ENCODE measurements at regions not wholly inside any gene's neighbourhood (a gene's known extent, or its start where the extent isn't known, plus 50 kb on each side); places are given as distances from the start of the nearest gene placed in this dataset.

DNA sequence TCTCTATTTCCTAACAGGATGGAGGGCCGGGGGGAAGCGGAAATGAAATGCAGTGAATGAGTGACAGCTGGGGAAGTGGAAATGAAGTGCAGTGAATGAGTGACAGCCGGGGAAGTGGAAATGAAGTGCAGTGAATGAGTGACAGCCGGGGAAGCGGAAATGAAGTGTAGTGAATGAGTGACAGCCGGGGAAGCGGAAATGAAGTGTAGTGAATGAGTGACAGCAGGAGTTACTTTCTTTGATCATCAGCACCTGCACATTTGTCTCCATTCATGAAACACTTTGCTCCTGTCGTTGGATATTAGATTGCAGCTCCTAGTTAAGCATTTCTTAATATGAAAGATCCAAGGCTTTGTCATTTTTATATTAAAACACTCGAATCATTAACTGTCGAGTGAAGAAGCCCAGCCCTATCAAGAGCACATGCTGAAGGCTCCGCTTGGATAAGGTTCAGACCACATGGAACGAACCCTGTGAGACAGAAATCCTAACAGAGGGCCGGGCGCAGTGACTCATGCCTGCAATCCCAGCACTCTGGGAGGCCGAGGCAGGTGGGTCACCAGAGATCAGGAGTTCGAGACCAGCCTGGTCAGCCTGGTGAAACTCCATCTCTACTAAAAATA lies 406.0 kb upstream of the ADARB2 start:
- Histone ChIP-seq H3K4me1 (ENCODE audit: control insufficient read depth, insufficient read depth, low read length) (no peaks in the 10 kb centered on the region), H3K36me3 (ENCODE audit: control insufficient read depth in 2 of 2, insufficient read depth in 1 of 2, low read length in 2 of 2) (no peaks in the 10 kb centered on the region), H3K27ac (ENCODE audit: extremely low read depth, low read depth, low read length) (no peak overlapping the region), H3K9me3 (ENCODE audit: control insufficient read depth, insufficient read depth, low read depth, low read length) (no peaks in the 10 kb centered on the region), H3K4me3 (ENCODE audit: low read depth, low read length) (no peak overlapping the region)
- POLR2A ChIA-PET = no interaction called here
- CTCF ChIA-PET = interaction anchor here (0.6 kb wide), 1 partner anchor 834 kb away, joined by 5 read pairs; no protein-coding TSS in a partner anchor
- no peak for TF ChIP-seq ZBTB7A (tag by site-specific recombination; IDR thresholded peaks at IDR 0.05; ENCODE audit: low read depth)
- TF ChIP-seq ZNF391 (tag by site-specific recombination; IDR thresholded peaks at IDR 0.05; ENCODE audit: borderline replicate concordance, low read depth) = no peak
- TF ChIP-seq, protein P1, sequence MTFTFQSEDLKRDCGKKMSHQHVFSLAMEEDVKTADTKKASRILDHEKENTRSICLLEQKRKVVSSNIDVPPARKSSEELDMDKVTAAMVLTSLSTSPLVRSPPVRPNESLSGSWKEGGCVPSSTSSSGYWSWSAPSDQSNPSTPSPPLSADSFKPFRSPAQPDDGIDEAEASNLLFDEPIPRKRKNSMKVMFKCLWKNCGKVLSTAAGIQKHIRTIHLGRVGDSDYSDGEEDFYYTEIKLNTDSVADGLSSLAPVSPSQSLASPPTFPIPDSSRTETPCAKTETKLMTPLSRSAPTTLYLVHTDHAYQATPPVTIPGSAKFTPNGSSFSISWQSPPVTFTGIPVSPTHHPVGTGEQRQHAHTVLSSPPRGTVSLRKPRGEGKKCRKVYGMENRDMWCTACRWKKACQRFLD (tag by site-specific recombination; IDR thresholded peaks at IDR 0.05) = no peak
- no peak for TF ChIP-seq HOXA7 (CRISPR knock-in tag; IDR thresholded peaks at IDR 0.05; ENCODE audit: borderline replicate concordance)
- TF ChIP-seq, protein P2, sequence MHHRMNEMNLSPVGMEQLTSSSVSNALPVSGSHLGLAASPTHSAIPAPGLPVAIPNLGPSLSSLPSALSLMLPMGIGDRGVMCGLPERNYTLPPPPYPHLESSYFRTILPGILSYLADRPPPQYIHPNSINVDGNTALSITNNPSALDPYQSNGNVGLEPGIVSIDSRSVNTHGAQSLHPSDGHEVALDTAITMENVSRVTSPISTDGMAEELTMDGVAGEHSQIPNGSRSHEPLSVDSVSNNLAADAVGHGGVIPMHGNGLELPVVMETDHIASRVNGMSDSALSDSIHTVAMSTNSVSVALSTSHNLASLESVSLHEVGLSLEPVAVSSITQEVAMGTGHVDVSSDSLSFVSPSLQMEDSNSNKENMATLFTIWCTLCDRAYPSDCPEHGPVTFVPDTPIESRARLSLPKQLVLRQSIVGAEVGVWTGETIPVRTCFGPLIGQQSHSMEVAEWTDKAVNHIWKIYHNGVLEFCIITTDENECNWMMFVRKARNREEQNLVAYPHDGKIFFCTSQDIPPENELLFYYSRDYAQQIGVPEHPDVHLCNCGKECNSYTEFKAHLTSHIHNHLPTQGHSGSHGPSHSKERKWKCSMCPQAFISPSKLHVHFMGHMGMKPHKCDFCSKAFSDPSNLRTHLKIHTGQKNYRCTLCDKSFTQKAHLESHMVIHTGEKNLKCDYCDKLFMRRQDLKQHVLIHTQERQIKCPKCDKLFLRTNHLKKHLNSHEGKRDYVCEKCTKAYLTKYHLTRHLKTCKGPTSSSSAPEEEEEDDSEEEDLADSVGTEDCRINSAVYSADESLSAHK (tag by site-specific recombination; IDR thresholded peaks at IDR 0.05) = no peak
- no peak for TF ChIP-seq BCL11B (tag by site-specific recombination; IDR thresholded peaks at IDR 0.05; ENCODE audit: low read depth)
- TF ChIP-seq ZNF777 (tag by site-specific recombination; IDR thresholded peaks at IDR 0.05; ENCODE audit: borderline replicate concordance) = no peak
- TF ChIP-seq ZBTB1 (tag by site-specific recombination; IDR thresholded peaks at IDR 0.05) = no peak
- no peak for TF ChIP-seq ZNF629 (tag by site-specific recombination; IDR thresholded peaks at IDR 0.05)

GRCh38 chr10:2139746-2140145 lies 402.4 kb upstream of the ADARB2 start:
- no peaks in the 10 kb centered on the region for H3K4me1 ChIP-seq (ENCODE audit: control insufficient read depth, insufficient read depth, low read length)
- CTCF ChIA-PET = interaction anchor here (0.6 kb wide), 1 partner anchor 11 kb away, joined by 4 read pairs; no protein-coding TSS in a partner anchor
- H3K27ac ChIP-seq (ENCODE audit: extremely low read depth, low read depth, low read length) = no peak overlapping the region
- POLR2A ChIA-PET = no interaction called here
- no peak overlapping the region for H3K4me3 ChIP-seq (ENCODE audit: low read depth, low read length)
- H3K36me3 ChIP-seq (ENCODE audit: control insufficient read depth in 2 of 2, insufficient read depth in 1 of 2, low read length in 2 of 2) = no peaks in the 10 kb centered on the region
- H3K9me3 ChIP-seq (ENCODE audit: control insufficient read depth, insufficient read depth, low read depth, low read length) = no peaks in the 10 kb centered on the region
- no peak for TF ChIP-seq ZNF510 (tag by site-specific recombination; IDR thresholded peaks at IDR 0.05; ENCODE audit: insufficient replicate concordance)
- TF ChIP-seq ZNF423 (tag by site-specific recombination; IDR thresholded peaks at IDR 0.05) = no peak
- no peak for TF ChIP-seq KLF9 (tag by site-specific recombination; IDR thresholded peaks at IDR 0.05; ENCODE audit: low read depth)
- TF ChIP-seq, protein P3, sequence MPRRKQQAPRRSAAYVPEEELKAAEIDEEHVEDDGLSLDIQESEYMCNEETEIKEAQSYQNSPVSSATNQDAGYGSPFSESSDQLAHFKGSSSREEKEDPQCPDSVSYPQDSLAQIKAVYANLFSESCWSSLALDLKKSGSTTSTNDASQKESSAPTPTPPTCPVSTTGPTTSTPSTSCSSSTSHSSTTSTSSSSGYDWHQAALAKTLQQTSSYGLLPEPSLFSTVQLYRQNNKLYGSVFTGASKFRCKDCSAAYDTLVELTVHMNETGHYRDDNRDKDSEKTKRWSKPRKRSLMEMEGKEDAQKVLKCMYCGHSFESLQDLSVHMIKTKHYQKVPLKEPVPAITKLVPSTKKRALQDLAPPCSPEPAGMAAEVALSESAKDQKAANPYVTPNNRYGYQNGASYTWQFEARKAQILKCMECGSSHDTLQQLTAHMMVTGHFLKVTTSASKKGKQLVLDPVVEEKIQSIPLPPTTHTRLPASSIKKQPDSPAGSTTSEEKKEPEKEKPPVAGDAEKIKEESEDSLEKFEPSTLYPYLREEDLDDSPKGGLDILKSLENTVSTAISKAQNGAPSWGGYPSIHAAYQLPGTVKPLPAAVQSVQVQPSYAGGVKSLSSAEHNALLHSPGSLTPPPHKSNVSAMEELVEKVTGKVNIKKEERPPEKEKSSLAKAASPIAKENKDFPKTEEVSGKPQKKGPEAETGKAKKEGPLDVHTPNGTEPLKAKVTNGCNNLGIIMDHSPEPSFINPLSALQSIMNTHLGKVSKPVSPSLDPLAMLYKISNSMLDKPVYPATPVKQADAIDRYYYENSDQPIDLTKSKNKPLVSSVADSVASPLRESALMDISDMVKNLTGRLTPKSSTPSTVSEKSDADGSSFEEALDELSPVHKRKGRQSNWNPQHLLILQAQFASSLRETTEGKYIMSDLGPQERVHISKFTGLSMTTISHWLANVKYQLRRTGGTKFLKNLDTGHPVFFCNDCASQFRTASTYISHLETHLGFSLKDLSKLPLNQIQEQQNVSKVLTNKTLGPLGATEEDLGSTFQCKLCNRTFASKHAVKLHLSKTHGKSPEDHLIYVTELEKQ (tag by site-specific recombination; IDR thresholded peaks at IDR 0.05; ENCODE audit: borderline replicate concordance) = no peak
- TF ChIP-seq, protein P4, sequence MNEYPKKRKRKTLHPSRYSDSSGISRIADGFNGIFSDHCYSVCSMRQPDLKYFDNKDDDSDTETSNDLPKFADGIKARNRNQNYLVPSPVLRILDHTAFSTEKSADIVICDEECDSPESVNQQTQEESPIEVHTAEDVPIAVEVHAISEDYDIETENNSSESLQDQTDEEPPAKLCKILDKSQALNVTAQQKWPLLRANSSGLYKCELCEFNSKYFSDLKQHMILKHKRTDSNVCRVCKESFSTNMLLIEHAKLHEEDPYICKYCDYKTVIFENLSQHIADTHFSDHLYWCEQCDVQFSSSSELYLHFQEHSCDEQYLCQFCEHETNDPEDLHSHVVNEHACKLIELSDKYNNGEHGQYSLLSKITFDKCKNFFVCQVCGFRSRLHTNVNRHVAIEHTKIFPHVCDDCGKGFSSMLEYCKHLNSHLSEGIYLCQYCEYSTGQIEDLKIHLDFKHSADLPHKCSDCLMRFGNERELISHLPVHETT (tag by site-specific recombination; IDR thresholded peaks at IDR 0.05) = no peak
- no peak for TF ChIP-seq ZNF610 (tag by site-specific recombination; IDR thresholded peaks at IDR 0.05; ENCODE audit: borderline replicate concordance)
- no peak for TF ChIP-seq ZNF501 (tag by site-specific recombination; IDR thresholded peaks at IDR 0.05)
- TF ChIP-seq, protein P5, sequence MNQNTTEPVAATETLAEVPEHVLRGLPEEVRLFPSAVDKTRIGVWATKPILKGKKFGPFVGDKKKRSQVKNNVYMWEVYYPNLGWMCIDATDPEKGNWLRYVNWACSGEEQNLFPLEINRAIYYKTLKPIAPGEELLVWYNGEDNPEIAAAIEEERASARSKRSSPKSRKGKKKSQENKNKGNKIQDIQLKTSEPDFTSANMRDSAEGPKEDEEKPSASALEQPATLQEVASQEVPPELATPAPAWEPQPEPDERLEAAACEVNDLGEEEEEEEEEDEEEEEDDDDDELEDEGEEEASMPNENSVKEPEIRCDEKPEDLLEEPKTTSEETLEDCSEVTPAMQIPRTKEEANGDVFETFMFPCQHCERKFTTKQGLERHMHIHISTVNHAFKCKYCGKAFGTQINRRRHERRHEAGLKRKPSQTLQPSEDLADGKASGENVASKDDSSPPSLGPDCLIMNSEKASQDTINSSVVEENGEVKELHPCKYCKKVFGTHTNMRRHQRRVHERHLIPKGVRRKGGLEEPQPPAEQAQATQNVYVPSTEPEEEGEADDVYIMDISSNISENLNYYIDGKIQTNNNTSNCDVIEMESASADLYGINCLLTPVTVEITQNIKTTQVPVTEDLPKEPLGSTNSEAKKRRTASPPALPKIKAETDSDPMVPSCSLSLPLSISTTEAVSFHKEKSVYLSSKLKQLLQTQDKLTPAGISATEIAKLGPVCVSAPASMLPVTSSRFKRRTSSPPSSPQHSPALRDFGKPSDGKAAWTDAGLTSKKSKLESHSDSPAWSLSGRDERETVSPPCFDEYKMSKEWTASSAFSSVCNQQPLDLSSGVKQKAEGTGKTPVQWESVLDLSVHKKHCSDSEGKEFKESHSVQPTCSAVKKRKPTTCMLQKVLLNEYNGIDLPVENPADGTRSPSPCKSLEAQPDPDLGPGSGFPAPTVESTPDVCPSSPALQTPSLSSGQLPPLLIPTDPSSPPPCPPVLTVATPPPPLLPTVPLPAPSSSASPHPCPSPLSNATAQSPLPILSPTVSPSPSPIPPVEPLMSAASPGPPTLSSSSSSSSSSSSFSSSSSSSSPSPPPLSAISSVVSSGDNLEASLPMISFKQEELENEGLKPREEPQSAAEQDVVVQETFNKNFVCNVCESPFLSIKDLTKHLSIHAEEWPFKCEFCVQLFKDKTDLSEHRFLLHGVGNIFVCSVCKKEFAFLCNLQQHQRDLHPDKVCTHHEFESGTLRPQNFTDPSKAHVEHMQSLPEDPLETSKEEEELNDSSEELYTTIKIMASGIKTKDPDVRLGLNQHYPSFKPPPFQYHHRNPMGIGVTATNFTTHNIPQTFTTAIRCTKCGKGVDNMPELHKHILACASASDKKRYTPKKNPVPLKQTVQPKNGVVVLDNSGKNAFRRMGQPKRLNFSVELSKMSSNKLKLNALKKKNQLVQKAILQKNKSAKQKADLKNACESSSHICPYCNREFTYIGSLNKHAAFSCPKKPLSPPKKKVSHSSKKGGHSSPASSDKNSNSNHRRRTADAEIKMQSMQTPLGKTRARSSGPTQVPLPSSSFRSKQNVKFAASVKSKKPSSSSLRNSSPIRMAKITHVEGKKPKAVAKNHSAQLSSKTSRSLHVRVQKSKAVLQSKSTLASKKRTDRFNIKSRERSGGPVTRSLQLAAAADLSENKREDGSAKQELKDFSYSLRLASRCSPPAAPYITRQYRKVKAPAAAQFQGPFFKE (tag by site-specific recombination; IDR thresholded peaks at IDR 0.05; ENCODE audit: borderline replicate concordance) = no peak
